ENCODE measurements at regions not wholly inside any gene's neighbourhood (a gene's known extent, or its start where the extent isn't known, plus 50 kb on each side); places are given as distances from the start of the nearest gene placed in this dataset.

- ChIA-PET POLR2A (no interaction called here), CTCF (no interaction called here)
- ATAC-seq (ENCODE audit: low read depth) (no peak), DNase-seq (no peak)
- H3K9me3 Mint-ChIP-seq = peaks cover 2% of the 10 kb centered on the region
- H3K27me3 Mint-ChIP-seq = peaks cover 32% of the 10 kb centered on the region
- H3K4me1 Mint-ChIP-seq = no peaks in the 10 kb centered on the region
- H3K27ac Mint-ChIP-seq = no peak overlapping the region
- TF ChIP-seq CTCF (IDR thresholded peaks at IDR 0.05) = no peak
- no peak overlapping the region for H3K4me3 Mint-ChIP-seq
- H3K36me3 Mint-ChIP-seq (ENCODE audit: low read depth) = no peaks in the 10 kb centered on the region
- intact Hi-C loops (cut with micrococcal nuclease) = no loop called here
Observed at GRCh38 chr10:120969219-120969645, 118.1 kb downstream of the WDR11 start.

GRCh38 chr10:120970595-120971529, 119.7 kb downstream of the WDR11 start:
- Mint-ChIP-seq H3K27me3 (peaks cover 32% of the 10 kb centered on the region), H3K27ac (no peak overlapping the region), H3K9me3 (peaks cover 2% of the 10 kb centered on the region), H3K4me1 (no peaks in the 10 kb centered on the region), H3K36me3 (ENCODE audit: low read depth) (no peaks in the 10 kb centered on the region), H3K4me3 (no peak overlapping the region)
- TF ChIP-seq CTCF (IDR thresholded peaks at IDR 0.05) = no peak
- intact Hi-C loops (cut with micrococcal nuclease) = no loop called here
- ChIA-PET CTCF (no interaction called here), POLR2A (no interaction called here)
- ATAC-seq (ENCODE audit: low read depth) = no peak
- DNase-seq = no peak

GRCh38 chr10:120971671-120972070, 120.5 kb downstream of the WDR11 start:
- POLR2A ChIA-PET = no interaction called here
- DNase-seq = no peak
- Mint-ChIP-seq H3K27me3 (peaks cover 32% of the 10 kb centered on the region), H3K36me3 (ENCODE audit: low read depth) (no peaks in the 10 kb centered on the region), H3K4me3 (no peak overlapping the region), H3K4me1 (no peaks in the 10 kb centered on the region), H3K27ac (no peak overlapping the region), H3K9me3 (peaks cover 2% of the 10 kb centered on the region)
- no peak for TF ChIP-seq CTCF (IDR thresholded peaks at IDR 0.05)
- no peak for ATAC-seq (ENCODE audit: low read depth)
- intact Hi-C loops (cut with micrococcal nuclease) = no loop called here
- CTCF ChIA-PET = no interaction called here

- intact Hi-C loops (cut with micrococcal nuclease) = no loop called here
- POLR2A ChIA-PET = no interaction called here
Observed at GRCh38 chr10:120972259-120972658, 121.1 kb downstream of the WDR11 start.

More at GRCh38 chr10:120972259-120972658, 121.1 kb downstream of the WDR11 start:
- H3K4me1 Mint-ChIP-seq = no peaks in the 10 kb centered on the region
- CTCF ChIA-PET = no interaction called here
- no peak for TF ChIP-seq CTCF (IDR thresholded peaks at IDR 0.05)
- no peak for DNase-seq
- peaks cover 29% of the 10 kb centered on the region for H3K27me3 Mint-ChIP-seq
- no peak overlapping the region for H3K27ac Mint-ChIP-seq
- no peak overlapping the region for H3K4me3 Mint-ChIP-seq
- H3K9me3 Mint-ChIP-seq = peaks cover 2% of the 10 kb centered on the region
- no peaks in the 10 kb centered on the region for H3K36me3 Mint-ChIP-seq (ENCODE audit: low read depth)
- no peak for ATAC-seq (ENCODE audit: low read depth)
